GM12865 (cell line): ENCODE measurements at regions not wholly inside any gene's neighbourhood (a gene's known extent, or its start where the extent isn't known, plus 50 kb on each side); places are given as distances from the start of the nearest gene placed in this dataset.

Experiments used
- DNase-seq: peaks from one replicate; pipeline ENCODE4 v3.0.0; 2010; ENCODE audit warnings: low read depth
- H3K4me3 ChIP-seq: 2 replicates; pipeline ENCODE4 v1.5.1; 2011; ENCODE audit warnings: mild to moderate bottlenecking, low read depth, low read length, control low read depth
- TF ChIP-seq, protein P1 (sequence below): IDR thresholded peaks from 2 replicates; pipeline ENCODE4 v1.5.1; 2011; ENCODE audit warnings: low read length, control low read depth, low read depth, inconsistent platforms; ENCODE audit not compliant: insufficient read depth; ENCODE audit errors: missing control alignments

DNA sequence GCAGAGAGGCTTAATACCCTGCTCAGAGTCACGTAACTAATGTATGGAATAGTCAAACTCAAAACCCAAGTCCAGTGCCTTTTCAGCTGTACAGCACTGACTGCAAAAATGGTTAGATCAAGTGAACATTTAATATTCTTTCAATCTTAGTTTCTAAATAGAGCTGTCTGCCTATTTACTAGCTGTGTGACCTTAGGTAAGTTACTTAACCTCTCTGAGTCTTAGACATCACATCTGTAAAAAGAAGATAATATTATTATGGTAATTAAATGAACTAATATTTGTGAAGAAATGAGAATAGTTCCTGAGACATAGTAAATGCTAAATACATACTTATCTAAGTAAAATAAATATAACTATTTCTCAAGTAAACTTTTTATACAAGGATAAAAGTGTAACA, 235.5 kb downstream of the SAMD5 start:
- TF ChIP-seq, protein P1, sequence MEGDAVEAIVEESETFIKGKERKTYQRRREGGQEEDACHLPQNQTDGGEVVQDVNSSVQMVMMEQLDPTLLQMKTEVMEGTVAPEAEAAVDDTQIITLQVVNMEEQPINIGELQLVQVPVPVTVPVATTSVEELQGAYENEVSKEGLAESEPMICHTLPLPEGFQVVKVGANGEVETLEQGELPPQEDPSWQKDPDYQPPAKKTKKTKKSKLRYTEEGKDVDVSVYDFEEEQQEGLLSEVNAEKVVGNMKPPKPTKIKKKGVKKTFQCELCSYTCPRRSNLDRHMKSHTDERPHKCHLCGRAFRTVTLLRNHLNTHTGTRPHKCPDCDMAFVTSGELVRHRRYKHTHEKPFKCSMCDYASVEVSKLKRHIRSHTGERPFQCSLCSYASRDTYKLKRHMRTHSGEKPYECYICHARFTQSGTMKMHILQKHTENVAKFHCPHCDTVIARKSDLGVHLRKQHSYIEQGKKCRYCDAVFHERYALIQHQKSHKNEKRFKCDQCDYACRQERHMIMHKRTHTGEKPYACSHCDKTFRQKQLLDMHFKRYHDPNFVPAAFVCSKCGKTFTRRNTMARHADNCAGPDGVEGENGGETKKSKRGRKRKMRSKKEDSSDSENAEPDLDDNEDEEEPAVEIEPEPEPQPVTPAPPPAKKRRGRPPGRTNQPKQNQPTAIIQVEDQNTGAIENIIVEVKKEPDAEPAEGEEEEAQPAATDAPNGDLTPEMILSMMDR, result no peak
- DNase-seq, result no peak
- H3K4me3 ChIP-seq, result no peak overlapping the region

GRCh38 chr6:147749331-147749730, 240.8 kb downstream of the SAMD5 start:
- no peak overlapping the region for H3K4me3 ChIP-seq
- TF ChIP-seq, protein P1, result no peak
- no peak for DNase-seq

DNA sequence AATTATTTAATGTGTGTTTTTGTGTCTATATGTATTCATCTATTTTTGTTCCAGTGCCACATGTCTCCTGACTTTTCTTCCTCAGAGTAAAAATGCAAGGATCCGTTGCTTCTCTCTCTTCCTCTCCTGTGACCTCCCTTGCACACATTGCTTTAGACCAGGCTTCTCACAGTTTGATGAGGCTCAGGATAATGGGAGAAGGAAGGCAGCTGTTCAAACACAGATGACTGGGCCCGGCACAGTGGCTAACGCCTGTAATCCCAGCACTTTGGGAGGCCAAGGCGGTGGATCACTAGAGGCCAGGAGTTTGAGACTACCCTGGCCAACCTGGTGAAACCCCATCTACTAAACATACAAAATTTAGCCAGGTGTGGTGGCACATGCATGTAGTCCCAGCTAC, 241.9 kb downstream of the SAMD5 start:
- H3K4me3 ChIP-seq, result no peak overlapping the region
- no peak for DNase-seq
- TF ChIP-seq, protein P1, result no peak

DNA sequence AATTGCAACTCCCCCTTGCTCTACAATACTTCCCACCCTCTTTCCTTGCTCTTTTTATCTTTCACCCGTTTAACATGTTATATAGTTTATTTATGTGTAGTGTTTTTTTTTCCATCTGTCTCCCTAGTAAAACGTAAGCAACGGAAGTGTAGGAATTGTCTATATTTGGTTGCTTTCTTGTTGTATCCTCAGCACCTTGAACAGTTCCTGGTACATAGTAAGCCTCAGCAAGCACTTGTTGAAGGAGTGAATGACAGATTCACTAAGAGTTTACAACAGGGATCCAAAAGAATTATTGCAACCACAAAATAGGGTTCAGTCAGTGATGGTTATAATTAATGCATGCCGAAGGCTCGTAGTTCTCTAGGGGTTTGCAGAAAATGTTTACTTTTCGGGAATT, 242.7 kb downstream of the SAMD5 start:
- no peak overlapping the region for H3K4me3 ChIP-seq
- TF ChIP-seq, protein P1, result no peak
- DNase-seq, result no peak

DNA sequence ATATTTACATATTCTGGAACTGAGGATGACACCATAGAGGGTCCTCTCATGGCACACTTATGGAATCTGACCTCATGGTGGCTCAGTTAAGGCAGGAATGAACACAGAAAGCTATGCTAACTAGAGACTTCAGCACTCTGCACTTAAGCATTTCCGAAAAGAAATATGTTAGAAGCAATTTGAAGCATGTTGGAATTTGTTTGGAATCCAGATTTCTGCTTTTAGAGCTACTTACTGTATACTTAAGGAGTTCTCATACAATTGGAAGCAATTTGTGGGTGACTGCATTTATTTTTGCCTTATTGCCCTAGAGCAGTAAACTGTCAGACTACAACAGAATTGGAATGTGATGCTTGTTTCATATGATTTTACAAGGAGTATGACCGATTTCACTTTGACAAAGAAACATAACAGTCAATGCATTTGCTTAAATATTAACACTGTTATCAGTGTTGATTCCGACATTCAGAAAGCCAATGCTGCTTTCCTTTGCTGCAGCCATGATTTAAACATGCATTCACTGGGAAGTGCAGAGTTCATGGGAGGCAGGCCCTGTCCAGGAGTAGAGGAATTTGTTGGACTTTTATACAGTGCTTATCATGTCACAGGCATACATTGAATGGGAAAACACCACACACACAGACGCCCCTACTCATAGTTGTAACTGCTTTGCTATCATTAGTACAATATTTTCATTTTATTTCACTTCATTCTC, 244.4 kb downstream of the SAMD5 start:
- no peak for DNase-seq
- H3K4me3 ChIP-seq, result no peak overlapping the region

DNA sequence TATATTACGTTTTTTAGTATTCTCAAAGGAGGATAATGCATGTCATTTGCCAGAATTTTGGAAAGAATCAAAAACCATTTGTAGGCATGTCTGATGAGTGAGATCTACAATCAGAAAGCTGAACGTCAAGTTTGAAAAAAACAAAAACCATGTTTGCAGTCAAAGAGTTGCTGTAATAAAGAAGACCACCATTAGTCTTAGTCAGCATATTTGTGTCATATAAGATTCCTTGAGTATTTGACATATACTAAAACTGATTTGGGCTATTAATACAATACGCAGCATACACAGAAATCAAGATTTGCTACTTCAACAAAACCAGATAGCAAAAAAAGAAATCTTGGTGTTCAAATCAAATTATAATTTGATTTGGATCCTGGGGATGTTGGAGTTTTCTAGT, 247.5 kb downstream of the SAMD5 start:
- H3K4me3 ChIP-seq, result no peak overlapping the region
- no peak for DNase-seq
- TF ChIP-seq, protein P1, result no peak

More for the DNA sequence above, 244.4 kb downstream of the SAMD5 start:
- TF ChIP-seq, protein P1, result no peak

DNA sequence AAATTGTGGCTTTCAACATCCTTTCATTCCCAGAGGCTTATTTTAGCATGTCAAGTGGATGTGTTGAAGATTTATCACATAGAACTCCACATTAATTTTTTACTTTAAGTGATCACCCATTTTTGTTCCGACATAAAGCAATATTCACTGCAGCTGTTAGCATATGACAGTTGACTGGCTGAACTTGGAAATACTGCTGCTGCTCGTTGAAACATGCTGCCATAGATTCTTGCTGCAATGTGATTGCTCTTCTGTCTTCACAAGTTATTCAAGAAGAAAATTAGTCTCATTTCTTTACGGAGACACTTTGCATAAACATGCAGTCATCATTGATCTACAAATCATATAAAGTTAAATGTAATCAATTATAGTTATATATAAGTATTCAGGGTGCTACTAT, 248.4 kb downstream of the SAMD5 start:
- no peak for DNase-seq
- TF ChIP-seq, protein P1, result no peak

More for the DNA sequence above, 248.4 kb downstream of the SAMD5 start:
- H3K4me3 ChIP-seq, result no peak overlapping the region
